ENCODE measurements at regions not wholly inside any gene's neighbourhood (a gene's known extent, or its start where the extent isn't known, plus 50 kb on each side); places are given as distances from the start of the nearest gene placed in this dataset.
"Not testable (repeated sequence)": the region's sequence is repeated elsewhere in the genome, so short reads cannot be mapped to it uniquely, and the experiment has no call there.

GRCh38 chr16:88156640-88157283 is 205.5 kb downstream of the BANP start:
- H3K4me1 ChIP-seq (ENCODE audit: control insufficient read depth, insufficient read depth, low read length); H3K9me3 ChIP-seq (ENCODE audit: control insufficient read depth in 2 of 2, low read length in 2 of 2); H3K4me3 ChIP-seq (ENCODE audit: low read length in 2 of 2); H3K9ac ChIP-seq (ENCODE audit: low read length in 2 of 2); H3K36me3 ChIP-seq (ENCODE audit: control insufficient read depth in 2 of 2, insufficient read depth in 2 of 2, low read length in 2 of 2); H3K27ac ChIP-seq (ENCODE audit: low read length); H3K27me3 ChIP-seq (ENCODE audit: control insufficient read depth in 1 of 2, insufficient read depth in 2 of 2, low read length in 2 of 2): not testable (repeated sequence)

- H3K27me3 ChIP-seq (ENCODE audit: control insufficient read depth in 1 of 2, insufficient read depth in 2 of 2, low read length in 2 of 2); H3K27ac ChIP-seq (ENCODE audit: low read length); H3K4me1 ChIP-seq (ENCODE audit: control insufficient read depth, insufficient read depth, low read length); H3K9ac ChIP-seq (ENCODE audit: low read length in 2 of 2); H3K4me3 ChIP-seq (ENCODE audit: low read length in 2 of 2); H3K36me3 ChIP-seq (ENCODE audit: control insufficient read depth in 2 of 2, insufficient read depth in 2 of 2, low read length in 2 of 2); H3K9me3 ChIP-seq (ENCODE audit: control insufficient read depth in 2 of 2, low read length in 2 of 2): not testable (repeated sequence)
Observed at GRCh38 chr16:88157686-88158085, 206.5 kb downstream of the BANP start.

DNA sequence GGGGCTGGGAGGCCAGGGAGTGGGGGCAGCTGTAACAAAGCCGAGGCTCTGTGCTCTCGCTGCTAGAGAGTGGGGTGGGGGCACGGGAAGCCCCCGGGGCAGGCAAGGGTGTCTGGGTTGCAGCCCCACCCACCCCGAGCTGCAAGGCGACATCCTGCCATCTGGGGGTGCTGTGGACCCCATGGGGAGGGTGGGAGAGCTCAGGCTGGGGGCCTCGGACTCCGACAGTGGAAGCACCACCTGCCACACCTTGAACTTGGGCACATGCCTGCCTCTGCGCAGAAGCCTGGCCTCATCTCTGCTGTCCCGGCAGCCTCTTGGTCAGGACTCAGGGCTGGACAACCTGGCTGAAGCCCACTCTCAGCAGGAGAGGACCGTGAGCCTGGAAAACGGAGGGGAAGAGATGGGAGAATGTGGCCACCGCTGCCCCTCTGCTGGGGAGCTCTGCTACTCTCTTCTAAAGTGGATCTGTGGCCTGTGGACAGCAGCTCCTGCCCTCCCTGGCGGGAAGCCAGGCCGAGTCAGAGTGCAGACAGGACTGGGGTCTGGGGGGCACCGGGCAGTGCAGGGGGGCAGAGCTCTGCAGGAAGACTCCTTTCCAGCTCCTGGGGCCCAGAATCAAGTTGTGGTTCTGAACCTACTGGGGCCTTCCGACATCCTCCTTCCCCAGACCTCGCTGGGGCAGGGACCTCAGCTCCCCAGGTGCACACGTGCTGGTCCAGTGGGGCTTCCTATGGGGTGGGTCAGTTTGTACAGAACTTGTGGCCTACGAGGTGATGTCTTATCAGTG is 207.2 kb downstream of the BANP start:
- H3K9ac ChIP-seq (ENCODE audit: low read length in 2 of 2); H3K36me3 ChIP-seq (ENCODE audit: control insufficient read depth in 2 of 2, insufficient read depth in 2 of 2, low read length in 2 of 2); H3K27ac ChIP-seq (ENCODE audit: low read length); H3K27me3 ChIP-seq (ENCODE audit: control insufficient read depth in 1 of 2, insufficient read depth in 2 of 2, low read length in 2 of 2); H3K4me1 ChIP-seq (ENCODE audit: control insufficient read depth, insufficient read depth, low read length); H3K9me3 ChIP-seq (ENCODE audit: control insufficient read depth in 2 of 2, low read length in 2 of 2); H3K4me3 ChIP-seq (ENCODE audit: low read length in 2 of 2): not testable (repeated sequence)

DNA sequence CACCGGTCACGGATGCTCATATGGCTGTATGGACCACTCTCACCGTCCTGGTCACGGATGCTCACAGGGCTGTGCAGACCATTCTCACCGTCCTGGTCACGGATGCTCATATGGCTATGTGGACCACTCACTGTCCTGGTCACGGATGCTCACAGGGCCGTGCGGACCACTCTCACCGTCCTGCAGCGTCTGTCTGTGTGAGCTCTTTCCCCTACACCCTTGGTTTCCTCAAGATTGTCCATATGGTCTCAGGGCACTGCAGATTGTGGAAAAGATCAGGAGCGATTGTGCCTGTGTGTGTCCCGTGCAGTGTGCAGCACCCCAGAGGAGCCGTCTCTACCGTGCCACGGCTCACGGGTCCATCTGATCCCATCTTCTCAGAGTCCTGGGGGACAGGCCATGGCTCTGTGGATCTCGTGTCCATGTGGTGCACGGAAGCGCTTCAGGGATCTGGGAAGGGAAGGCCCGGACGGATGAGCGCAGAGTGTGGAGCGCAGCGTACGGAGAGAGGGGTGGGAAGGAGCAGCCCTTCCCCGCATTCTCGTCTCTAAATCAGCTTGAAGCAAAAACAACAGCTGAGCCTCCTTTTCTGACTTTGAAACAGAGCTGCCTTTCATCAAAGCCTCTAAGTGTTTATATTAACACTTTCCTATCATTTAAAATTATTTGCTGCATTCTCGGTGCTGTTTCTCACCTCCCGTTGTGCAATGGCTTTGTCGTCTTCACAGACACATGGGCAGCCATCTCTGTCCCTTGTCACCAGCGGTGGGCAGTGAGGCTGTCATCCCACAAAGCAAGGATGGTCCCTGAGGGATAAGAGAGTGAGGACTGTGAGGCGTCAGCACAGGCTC is 208.0 kb downstream of the BANP start:
- H3K4me3 ChIP-seq (ENCODE audit: low read length in 2 of 2); H3K27ac ChIP-seq (ENCODE audit: low read length); H3K9ac ChIP-seq (ENCODE audit: low read length in 2 of 2); H3K36me3 ChIP-seq (ENCODE audit: control insufficient read depth in 2 of 2, insufficient read depth in 2 of 2, low read length in 2 of 2); H3K27me3 ChIP-seq (ENCODE audit: control insufficient read depth in 1 of 2, insufficient read depth in 2 of 2, low read length in 2 of 2); H3K4me1 ChIP-seq (ENCODE audit: control insufficient read depth, insufficient read depth, low read length); H3K9me3 ChIP-seq (ENCODE audit: control insufficient read depth in 2 of 2, low read length in 2 of 2): not testable (repeated sequence)

DNA sequence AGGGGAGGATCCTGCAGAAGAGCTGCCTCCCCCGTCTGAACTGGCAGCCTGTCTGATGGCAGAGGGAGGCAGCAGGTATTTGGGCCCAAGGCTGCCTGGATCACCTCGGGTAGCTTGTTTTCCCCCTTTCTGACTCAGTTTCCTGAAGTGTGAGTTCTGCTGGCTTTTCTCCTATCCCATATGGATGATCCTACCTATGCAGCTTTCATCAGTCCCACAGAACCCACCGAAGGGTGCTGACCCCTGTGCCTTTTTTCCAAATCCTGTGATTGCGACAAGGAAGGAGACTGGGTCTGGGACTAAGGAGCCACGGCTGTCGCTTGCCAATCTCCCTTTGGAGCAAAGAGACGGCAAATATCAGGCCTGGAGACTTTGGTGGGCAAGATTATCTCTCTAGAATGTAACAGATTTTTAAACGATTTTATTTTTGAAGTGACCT is 208.7 kb downstream of the BANP start:
- H3K27me3 ChIP-seq (ENCODE audit: control insufficient read depth in 1 of 2, insufficient read depth in 2 of 2, low read length in 2 of 2); H3K9ac ChIP-seq (ENCODE audit: low read length in 2 of 2); H3K36me3 ChIP-seq (ENCODE audit: control insufficient read depth in 2 of 2, insufficient read depth in 2 of 2, low read length in 2 of 2); H3K4me3 ChIP-seq (ENCODE audit: low read length in 2 of 2); H3K27ac ChIP-seq (ENCODE audit: low read length); H3K4me1 ChIP-seq (ENCODE audit: control insufficient read depth, insufficient read depth, low read length); H3K9me3 ChIP-seq (ENCODE audit: control insufficient read depth in 2 of 2, low read length in 2 of 2): not testable (repeated sequence)

DNA sequence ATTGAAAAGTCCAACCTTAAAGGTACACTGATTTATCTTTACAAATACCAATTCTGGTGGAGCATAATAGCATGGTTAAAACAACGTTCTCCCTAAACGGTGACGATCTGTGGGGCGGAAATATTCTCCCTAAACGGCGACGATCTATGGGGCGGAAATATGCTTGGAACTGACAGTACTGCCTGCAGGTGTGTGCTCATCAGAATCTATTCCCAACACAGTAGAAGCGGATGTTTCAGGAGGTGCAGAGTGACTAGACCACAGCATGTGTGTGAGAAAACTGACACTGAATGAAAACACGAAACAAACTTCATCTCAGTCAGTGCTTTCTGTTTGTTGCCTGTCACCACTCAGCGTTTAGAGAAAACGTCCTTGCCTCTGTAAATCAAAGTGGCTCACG is 210.0 kb downstream of the BANP start:
- H3K4me1 ChIP-seq (ENCODE audit: control insufficient read depth, insufficient read depth, low read length); H3K4me3 ChIP-seq (ENCODE audit: low read length in 2 of 2); H3K27me3 ChIP-seq (ENCODE audit: control insufficient read depth in 1 of 2, insufficient read depth in 2 of 2, low read length in 2 of 2); H3K36me3 ChIP-seq (ENCODE audit: control insufficient read depth in 2 of 2, insufficient read depth in 2 of 2, low read length in 2 of 2); H3K27ac ChIP-seq (ENCODE audit: low read length); H3K9me3 ChIP-seq (ENCODE audit: control insufficient read depth in 2 of 2, low read length in 2 of 2); H3K9ac ChIP-seq (ENCODE audit: low read length in 2 of 2): not testable (repeated sequence)

DNA sequence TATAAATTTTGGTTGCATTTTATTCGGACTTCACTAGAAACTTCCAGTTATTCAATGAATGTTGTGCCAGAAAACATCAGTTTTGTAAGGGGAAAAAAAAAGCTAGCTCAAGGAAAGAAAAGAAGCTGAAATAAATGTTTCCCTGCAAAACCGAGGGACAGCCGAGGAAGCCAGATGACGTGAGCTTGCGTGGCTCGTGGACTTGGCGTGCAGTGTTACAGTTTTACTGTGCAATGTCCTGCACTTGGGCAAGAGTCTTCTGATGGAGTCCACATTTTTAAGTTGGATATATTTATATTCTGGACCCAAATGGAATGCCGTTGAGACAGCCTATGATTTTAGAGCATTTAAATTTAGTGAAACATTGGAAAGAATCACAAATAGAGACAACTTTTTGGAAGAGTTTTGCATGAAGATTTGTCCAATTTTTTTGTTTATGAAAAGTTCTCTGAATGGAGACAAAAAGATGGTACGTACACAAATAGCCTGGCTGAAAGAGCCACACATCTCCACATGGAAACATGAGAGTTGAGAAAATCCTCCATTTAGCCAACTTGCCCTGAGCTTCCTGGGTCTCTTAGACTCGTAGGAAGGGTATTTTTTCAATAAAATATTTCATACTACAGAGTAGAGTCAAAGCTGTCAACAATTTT is 210.5 kb downstream of the BANP start:
- H3K4me3 ChIP-seq (ENCODE audit: low read length in 2 of 2); H3K9me3 ChIP-seq (ENCODE audit: control insufficient read depth in 2 of 2, low read length in 2 of 2); H3K4me1 ChIP-seq (ENCODE audit: control insufficient read depth, insufficient read depth, low read length); H3K27me3 ChIP-seq (ENCODE audit: control insufficient read depth in 1 of 2, insufficient read depth in 2 of 2, low read length in 2 of 2); H3K27ac ChIP-seq (ENCODE audit: low read length); H3K9ac ChIP-seq (ENCODE audit: low read length in 2 of 2); H3K36me3 ChIP-seq (ENCODE audit: control insufficient read depth in 2 of 2, insufficient read depth in 2 of 2, low read length in 2 of 2): not testable (repeated sequence)

GRCh38 chr16:88162778-88163177 is 211.5 kb downstream of the BANP start:
- H3K4me3 ChIP-seq (ENCODE audit: low read length in 2 of 2); H3K9ac ChIP-seq (ENCODE audit: low read length in 2 of 2); H3K9me3 ChIP-seq (ENCODE audit: control insufficient read depth in 2 of 2, low read length in 2 of 2); H3K27ac ChIP-seq (ENCODE audit: low read length); H3K4me1 ChIP-seq (ENCODE audit: control insufficient read depth, insufficient read depth, low read length); H3K36me3 ChIP-seq (ENCODE audit: control insufficient read depth in 2 of 2, insufficient read depth in 2 of 2, low read length in 2 of 2); H3K27me3 ChIP-seq (ENCODE audit: control insufficient read depth in 1 of 2, insufficient read depth in 2 of 2, low read length in 2 of 2): not testable (repeated sequence)

DNA sequence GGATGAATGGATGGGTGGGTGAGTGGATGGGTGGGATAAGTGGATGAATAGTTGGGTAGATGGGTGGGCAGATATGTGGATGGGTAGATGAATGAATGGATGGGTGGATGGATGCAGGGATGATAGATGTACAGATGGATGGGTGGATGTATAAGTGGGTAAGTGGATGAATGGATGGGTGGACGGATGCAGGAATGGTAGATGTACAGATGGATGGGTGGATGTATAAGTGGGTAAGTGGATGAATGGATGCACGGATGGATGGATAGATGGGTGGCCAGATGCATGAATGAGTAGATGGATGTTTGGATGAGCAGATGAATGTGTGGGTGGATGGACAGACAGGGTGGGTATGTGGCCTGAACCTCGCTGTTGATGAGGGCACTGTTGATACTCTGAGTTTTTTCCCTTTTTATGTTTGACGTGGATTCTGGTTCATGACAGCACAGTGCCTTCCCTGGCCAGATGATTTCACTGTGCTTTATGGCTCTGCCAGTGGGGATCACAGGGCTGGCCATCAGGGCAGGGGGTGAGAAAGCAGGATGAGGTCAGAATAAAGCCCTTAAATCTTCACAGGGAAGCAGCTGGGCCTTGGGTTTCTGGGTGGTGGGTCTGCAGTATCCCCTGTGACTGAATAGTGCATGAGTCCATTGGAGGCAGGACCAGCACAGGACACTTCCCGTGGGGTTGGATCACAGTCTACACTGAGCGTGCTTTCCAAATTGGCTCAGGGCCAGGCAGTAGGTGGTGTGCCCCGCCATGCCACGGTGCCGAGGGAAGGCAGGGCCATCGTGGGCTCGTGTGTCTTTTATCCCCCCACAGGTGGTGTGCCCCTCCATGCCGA is 213.2 kb downstream of the BANP start:
- not testable (repeated sequence) for H3K27me3 ChIP-seq (ENCODE audit: control insufficient read depth in 1 of 2, insufficient read depth in 2 of 2, low read length in 2 of 2); H3K4me3 ChIP-seq (ENCODE audit: low read length in 2 of 2); H3K27ac ChIP-seq (ENCODE audit: low read length); H3K9me3 ChIP-seq (ENCODE audit: control insufficient read depth in 2 of 2, low read length in 2 of 2); H3K9ac ChIP-seq (ENCODE audit: low read length in 2 of 2); H3K4me1 ChIP-seq (ENCODE audit: control insufficient read depth, insufficient read depth, low read length); H3K36me3 ChIP-seq (ENCODE audit: control insufficient read depth in 2 of 2, insufficient read depth in 2 of 2, low read length in 2 of 2)

DNA sequence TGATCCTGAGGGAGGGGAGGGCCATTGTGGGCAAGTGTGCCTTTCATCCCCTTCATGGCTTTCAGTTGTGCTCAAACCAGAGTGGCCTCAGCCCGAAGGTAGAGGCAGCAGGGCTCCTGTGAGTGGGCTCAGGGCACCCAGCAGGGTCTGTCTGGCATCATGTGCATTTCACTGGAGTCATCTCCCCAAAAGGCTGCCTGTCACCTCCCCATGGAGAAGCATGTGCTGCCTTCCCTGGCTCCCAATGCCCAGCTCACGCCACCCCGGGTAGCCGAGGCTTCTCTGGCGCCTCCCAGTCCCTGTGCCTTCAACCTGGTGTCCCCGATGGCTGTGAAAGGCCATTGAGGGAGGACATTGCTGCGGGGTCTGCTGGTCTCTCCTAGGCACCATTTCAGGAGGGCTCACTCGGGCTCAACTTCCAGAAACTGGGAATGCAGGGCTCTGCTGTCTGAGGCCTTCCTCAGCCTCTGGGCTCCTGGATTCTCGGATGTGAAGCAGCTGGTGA is 213.9 kb downstream of the BANP start:
- not testable (repeated sequence) for H3K27ac ChIP-seq (ENCODE audit: low read length); H3K9me3 ChIP-seq (ENCODE audit: control insufficient read depth in 2 of 2, low read length in 2 of 2); H3K27me3 ChIP-seq (ENCODE audit: control insufficient read depth in 1 of 2, insufficient read depth in 2 of 2, low read length in 2 of 2)

More for the DNA sequence above, 213.9 kb downstream of the BANP start:
- H3K4me1 ChIP-seq (ENCODE audit: control insufficient read depth, insufficient read depth, low read length); H3K36me3 ChIP-seq (ENCODE audit: control insufficient read depth in 2 of 2, insufficient read depth in 2 of 2, low read length in 2 of 2); H3K4me3 ChIP-seq (ENCODE audit: low read length in 2 of 2); H3K9ac ChIP-seq (ENCODE audit: low read length in 2 of 2): not testable (repeated sequence)

Measured in stomach smooth muscle (tissue), 2 donors.